CD4-positive, alpha-beta memory T cell (primary cell): ENCODE measurements at regions not wholly inside any gene's neighbourhood (a gene's known extent, or its start where the extent isn't known, plus 50 kb on each side); places are given as distances from the start of the nearest gene placed in this dataset.

Source experiments
- CTCF ChIA-PET: fragments of 350-600 bp; sonication (Branson Sonifier 250); formaldehyde crosslinking; loops from one replicate; lab custom pipeline; 2021; ENCODE audit warnings: inconsistent platforms; ENCODE audit not compliant: partially characterized antibody; lab: Charles Lee
- POLR2A ChIA-PET: fragments of 350-600 bp; sonication (Branson Sonifier 250); formaldehyde crosslinking; loops from one replicate; lab custom pipeline; 2021; ENCODE audit not compliant: partially characterized antibody; lab: Charles Lee
- DNase-seq, 5 donors: peaks; one replicate each; pipeline versions ENCODE4 v3.0.0 to v3.0.0-alpha.2; 2020 to 2022; ENCODE audit warnings: mixed read lengths in 1 of 5
- H3K27ac ChIP-seq: one replicate; pipeline ENCODE4 v1.7.0; 2013; ENCODE audit warnings: low read depth, low read length
- H3K27me3 ChIP-seq: 2 replicates; pipeline ENCODE4 v1.7.0; 2013; ENCODE audit warnings: mild to moderate bottlenecking, low read length, moderate library complexity; ENCODE audit not compliant: insufficient read depth
- H3K36me3 ChIP-seq: 2 replicates; pipeline ENCODE4 v1.7.0; 2013; ENCODE audit warnings: mild to moderate bottlenecking, low read length, moderate library complexity; ENCODE audit not compliant: insufficient read depth
- H3K4me1 ChIP-seq: 2 replicates; pipeline ENCODE4 v1.7.0; 2013; ENCODE audit warnings: mild to moderate bottlenecking, low read length, moderate library complexity; ENCODE audit not compliant: insufficient read depth
- H3K4me3 ChIP-seq, 2 donors: one replicate each; pipeline ENCODE4 v1.7.0; 2013; ENCODE audit warnings: low read length in 2 of 2, mild to moderate bottlenecking in 1 of 2
- H3K9me3 ChIP-seq, 2 donors: one replicate each; pipeline ENCODE4 v1.7.0; 2013; ENCODE audit warnings: low read length in 2 of 2, control low read depth in 1 of 2; ENCODE audit not compliant: control insufficient read depth in 1 of 2
- H3K27ac Mint-ChIP-seq, 7 donors: one replicate each; pipeline ENCODE4 v1.8.0; 2020 to 2021; ENCODE audit warnings: mixed read lengths in 7 of 7, mild to moderate bottlenecking in 6 of 7, inconsistent platforms in 3 of 7, moderate library complexity in 3 of 7
- H3K27me3 Mint-ChIP-seq, 2 donors: one replicate each; pipeline ENCODE4 v1.8.0; 2020 to 2021; ENCODE audit warnings: mixed read lengths in 2 of 2
- H3K36me3 Mint-ChIP-seq, 2 donors: one replicate each; pipeline ENCODE4 v1.8.0; 2020 to 2021; ENCODE audit warnings: mixed read lengths in 2 of 2, inconsistent platforms in 1 of 2, mild to moderate bottlenecking in 1 of 2
- H3K4me1 Mint-ChIP-seq, 4 donors: one replicate each; pipeline ENCODE4 v1.8.0; 2020 to 2021; ENCODE audit warnings: mixed read lengths in 4 of 4, mild to moderate bottlenecking in 1 of 4
- H3K4me3 Mint-ChIP-seq, 8 donors: one replicate each; pipeline ENCODE4 v1.8.0; 2020 to 2021; ENCODE audit warnings: mixed read lengths in 8 of 8, mild to moderate bottlenecking in 7 of 8, moderate library complexity in 6 of 8, inconsistent platforms in 3 of 8
- H3K9me3 Mint-ChIP-seq, 8 donors: one replicate each; pipeline ENCODE4 v1.8.0; 2020 to 2021; ENCODE audit warnings: mixed read lengths in 8 of 8, mild to moderate bottlenecking in 5 of 8, inconsistent platforms in 3 of 8, moderate library complexity in 1 of 8
- intact Hi-C: fragments of 100-400 bp; cut with micrococcal nuclease; formaldehyde crosslinking; loops from one replicate; pipeline ENCODE4 v1.15.1; 2023

DNA sequence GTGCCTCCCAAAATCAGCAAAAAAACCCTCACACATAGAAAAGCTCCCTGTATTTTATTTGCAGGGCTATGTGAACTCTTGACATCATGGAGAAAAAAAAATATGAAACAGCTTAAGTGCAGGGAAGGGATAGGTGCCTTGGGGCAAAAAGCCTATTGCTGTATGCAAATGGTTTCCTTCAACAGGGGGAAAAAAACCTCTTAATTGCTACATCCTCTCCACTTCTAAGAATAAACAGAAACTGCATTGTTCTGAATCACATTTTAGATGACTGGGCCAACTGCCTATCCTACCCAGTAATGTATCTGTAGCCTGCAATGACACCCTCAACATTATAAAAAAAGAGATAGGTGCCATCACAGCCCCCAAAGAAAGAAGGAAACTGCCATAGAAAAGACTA, 229.4 kb upstream of the GALNTL6 start:
- Mint-ChIP-seq H3K9me3 (peaks cover 0 to 7% (median 0%) of the 10 kb centered on the region in 8 donors), H3K36me3 (no peaks in the 10 kb centered on the region), H3K27me3 (no peaks in the 10 kb centered on the region), H3K27ac (no peak overlapping the region), H3K4me1 (no peaks in the 10 kb centered on the region), H3K4me3 (no peak overlapping the region)
- no peaks in the 10 kb centered on the region for H3K9me3 ChIP-seq
- no peak for DNase-seq
- no peaks in the 10 kb centered on the region for H3K36me3 ChIP-seq
- intact Hi-C loops = no loop called here
- H3K4me1 ChIP-seq = no peaks in the 10 kb centered on the region
- no peak overlapping the region for H3K4me3 ChIP-seq
- H3K27me3 ChIP-seq = no peaks in the 10 kb centered on the region
- H3K27ac ChIP-seq = no peak overlapping the region
- ChIA-PET POLR2A (no interaction called here), CTCF (no interaction called here)

DNA sequence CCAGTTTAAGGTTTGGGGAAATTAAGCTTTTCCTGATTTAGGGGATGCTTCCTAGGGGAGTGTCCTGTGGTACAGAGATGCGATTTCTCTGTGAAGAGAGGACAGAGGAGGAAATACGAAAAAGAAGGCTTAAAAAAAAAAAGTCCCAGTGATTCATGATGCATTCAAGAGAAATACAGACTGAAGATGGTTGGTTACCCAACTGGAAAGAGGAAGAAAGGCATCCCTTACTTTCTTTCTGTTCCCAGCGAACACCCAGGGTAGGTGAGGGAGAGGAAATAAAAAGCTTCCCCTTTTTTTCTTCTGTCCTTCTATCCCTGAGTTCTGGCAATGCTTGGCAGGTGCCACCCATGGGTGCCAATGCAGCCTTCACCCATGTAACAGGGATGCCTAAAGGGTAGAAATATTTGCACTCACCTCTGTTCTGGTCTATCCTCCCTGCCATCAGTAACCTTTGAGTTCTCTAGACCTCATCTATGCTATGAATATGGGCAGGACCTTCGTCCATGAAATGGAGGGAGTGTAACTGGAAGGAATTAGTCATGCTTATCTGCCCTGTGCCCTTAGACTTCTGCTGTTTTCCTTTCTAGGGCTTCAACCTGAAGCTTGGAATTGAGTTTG, 230.1 kb upstream of the GALNTL6 start:
- intact Hi-C loops = no loop called here
- H3K9me3 Mint-ChIP-seq = peaks cover 0 to 5% (median under 1%) of the 10 kb centered on the region in 8 donors
- no peaks in the 10 kb centered on the region for H3K4me1 Mint-ChIP-seq
- DNase-seq = no peak
- ChIA-PET CTCF (no interaction called here), POLR2A (no interaction called here)
- no peaks in the 10 kb centered on the region for H3K36me3 ChIP-seq
- H3K4me3 Mint-ChIP-seq = no peak overlapping the region
- H3K27me3 Mint-ChIP-seq = no peaks in the 10 kb centered on the region
- no peaks in the 10 kb centered on the region for H3K9me3 ChIP-seq
- H3K36me3 Mint-ChIP-seq = no peaks in the 10 kb centered on the region
- H3K27ac Mint-ChIP-seq = no peak overlapping the region
- H3K27me3 ChIP-seq = no peaks in the 10 kb centered on the region
- no peaks in the 10 kb centered on the region for H3K4me1 ChIP-seq
- no peak overlapping the region for H3K27ac ChIP-seq
- H3K4me3 ChIP-seq = no peak overlapping the region

DNA sequence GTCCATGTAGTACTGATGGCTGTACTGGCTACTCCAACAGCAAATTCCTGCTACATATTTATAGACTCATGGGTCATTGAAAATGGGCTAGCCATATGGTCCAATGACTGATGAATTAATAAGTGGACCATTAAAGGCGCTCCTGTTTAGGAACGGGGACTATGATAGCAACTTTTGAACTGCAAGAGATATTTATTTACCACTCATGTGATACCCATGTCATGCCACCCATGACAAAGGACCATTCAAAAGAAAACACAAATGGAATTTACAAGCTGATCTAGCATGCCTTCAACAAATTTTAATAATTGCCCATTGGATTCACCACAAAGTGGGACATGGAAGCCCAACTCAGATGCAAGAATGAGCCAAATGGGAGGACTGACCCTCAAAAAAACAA, 240.0 kb upstream of the GALNTL6 start:
- no peak overlapping the region for H3K4me3 ChIP-seq
- Mint-ChIP-seq H3K36me3 (no peaks in the 10 kb centered on the region), H3K4me3 (no peak overlapping the region), H3K27ac (no peak overlapping the region), H3K9me3 (peaks cover 0 to 13% (median 7%) of the 10 kb centered on the region in 8 donors), H3K4me1 (no peaks in the 10 kb centered on the region), H3K27me3 (no peaks in the 10 kb centered on the region)
- intact Hi-C loops = no loop called here
- CTCF ChIA-PET = no interaction called here
- no peak for DNase-seq
- POLR2A ChIA-PET = no interaction called here
- no peaks in the 10 kb centered on the region for H3K4me1 ChIP-seq
- no peaks in the 10 kb centered on the region for H3K27me3 ChIP-seq
- no peaks in the 10 kb centered on the region for H3K36me3 ChIP-seq
- no peak overlapping the region for H3K27ac ChIP-seq
- H3K9me3 ChIP-seq = peaks cover 0 to 3% of the 10 kb centered on the region in 2 donors

DNA sequence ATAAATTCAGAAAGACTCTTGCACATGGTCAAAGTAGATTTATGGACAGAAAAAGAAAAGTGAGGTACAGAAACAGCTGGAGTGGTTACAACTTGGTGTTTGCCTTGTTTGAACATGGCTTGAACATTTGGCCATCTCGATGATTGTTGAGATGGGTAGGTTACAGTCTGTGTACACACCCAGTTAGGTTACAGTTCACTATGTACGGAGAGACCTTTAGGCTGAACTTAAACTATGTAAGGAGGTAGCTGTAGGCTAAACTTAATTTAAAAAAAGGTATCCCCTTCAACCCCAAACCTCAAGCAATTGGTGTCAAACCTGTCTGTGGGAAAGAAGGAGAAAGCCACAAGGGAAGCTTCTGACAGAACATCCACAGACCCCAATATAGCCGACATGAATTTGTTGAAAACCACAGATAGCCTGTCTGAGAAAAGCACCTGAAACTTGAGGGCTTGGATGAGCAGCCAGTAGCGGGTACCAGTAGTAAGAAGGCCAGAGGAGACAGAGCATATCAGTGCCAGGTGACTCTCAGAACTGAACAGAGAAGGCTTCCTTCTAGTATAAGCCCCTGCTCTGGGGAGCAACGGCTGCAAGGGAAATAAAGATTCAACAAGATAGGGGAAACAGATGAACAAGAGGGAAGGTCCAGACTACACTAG, 247.9 kb upstream of the GALNTL6 start:
- intact Hi-C loops = no loop called here
- Mint-ChIP-seq H3K4me3 (no peak overlapping the region), H3K4me1 (no peaks in the 10 kb centered on the region), H3K36me3 (no peaks in the 10 kb centered on the region), H3K27ac (no peak overlapping the region), H3K9me3 (peaks cover 0 to 3% (median 1%) of the 10 kb centered on the region in 8 donors), H3K27me3 (no peaks in the 10 kb centered on the region)
- Histone ChIP-seq H3K9me3 (no peaks in the 10 kb centered on the region), H3K36me3 (no peaks in the 10 kb centered on the region), H3K27ac (no peak overlapping the region), H3K27me3 (no peaks in the 10 kb centered on the region), H3K4me3 (no peak overlapping the region), H3K4me1 (no peaks in the 10 kb centered on the region)
- no peak for DNase-seq
- ChIA-PET CTCF (no interaction called here), POLR2A (no interaction called here)

DNA sequence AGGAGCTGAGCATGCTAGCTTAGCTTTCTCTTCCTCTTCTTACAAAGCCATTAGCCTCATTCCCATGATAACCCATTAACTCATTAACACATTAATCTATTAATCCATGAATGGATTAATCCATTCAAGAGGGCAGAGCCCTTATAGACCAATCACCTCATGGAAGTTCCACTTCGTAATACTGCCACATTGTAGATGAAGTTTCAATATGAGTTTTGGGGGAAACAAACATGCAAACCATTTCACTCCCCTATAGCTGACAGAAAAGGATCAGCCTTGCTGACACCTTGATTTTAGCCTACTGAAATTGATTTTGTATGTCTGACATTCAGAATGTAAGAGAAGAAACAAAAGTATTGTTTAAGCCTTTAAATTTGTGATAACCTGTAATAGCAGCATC, 251.8 kb upstream of the GALNTL6 start:
- Histone ChIP-seq H3K4me1 (no peaks in the 10 kb centered on the region), H3K36me3 (no peaks in the 10 kb centered on the region), H3K4me3 (no peak overlapping the region), H3K27me3 (no peaks in the 10 kb centered on the region), H3K27ac (no peak overlapping the region), H3K9me3 (no peaks in the 10 kb centered on the region)
- no peak for DNase-seq
- H3K27me3 Mint-ChIP-seq = no peaks in the 10 kb centered on the region
- CTCF ChIA-PET = no interaction called here
- POLR2A ChIA-PET = no interaction called here
- H3K27ac Mint-ChIP-seq = no peak overlapping the region
- no peaks in the 10 kb centered on the region for H3K4me1 Mint-ChIP-seq
- H3K4me3 Mint-ChIP-seq = no peak overlapping the region
- peaks cover 0 to 5% (median 0%) of the 10 kb centered on the region in 8 donors for H3K9me3 Mint-ChIP-seq
- H3K36me3 Mint-ChIP-seq = no peaks in the 10 kb centered on the region
- intact Hi-C loops = no loop called here

- H3K27me3 ChIP-seq = no peaks in the 10 kb centered on the region
- H3K4me1 Mint-ChIP-seq = no peaks in the 10 kb centered on the region
- H3K27me3 Mint-ChIP-seq = no peaks in the 10 kb centered on the region
- peaks cover 0 to 8% (median 5%) of the 10 kb centered on the region in 8 donors for H3K9me3 Mint-ChIP-seq
- ChIA-PET POLR2A (no interaction called here), CTCF (no interaction called here)
- no peaks in the 10 kb centered on the region for H3K36me3 Mint-ChIP-seq
- no peak overlapping the region for H3K4me3 Mint-ChIP-seq
- DNase-seq = no peak
- no peak overlapping the region for H3K27ac Mint-ChIP-seq
- no peak overlapping the region for H3K27ac ChIP-seq
- H3K4me3 ChIP-seq = no peak overlapping the region
- H3K4me1 ChIP-seq = no peaks in the 10 kb centered on the region
- no peaks in the 10 kb centered on the region for H3K9me3 ChIP-seq
- H3K36me3 ChIP-seq = no peaks in the 10 kb centered on the region
- intact Hi-C loops = no loop called here
Measured at GRCh38 chr4:171553961-171554360, 259.2 kb upstream of the GALNTL6 start.

DNA sequence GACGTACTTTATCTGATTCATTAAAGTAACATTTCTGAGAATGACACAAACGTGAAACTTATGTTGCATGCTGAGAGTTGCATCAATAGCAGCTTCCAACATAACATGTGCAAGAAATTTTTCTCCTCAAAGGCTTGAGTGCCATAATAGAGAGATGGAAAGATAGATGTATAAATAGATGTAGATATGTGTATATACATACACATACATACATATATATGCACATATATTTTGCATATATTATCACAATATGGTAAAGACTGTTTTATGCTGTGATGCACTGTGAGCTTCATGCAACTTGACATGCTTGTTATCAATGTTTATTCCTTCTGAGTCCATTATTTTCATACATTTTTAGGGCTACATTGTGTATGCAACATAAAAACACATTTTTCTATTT, 270.6 kb upstream of the GALNTL6 start:
- ChIA-PET POLR2A (no interaction called here), CTCF (no interaction called here)
- no peaks in the 10 kb centered on the region for H3K36me3 ChIP-seq
- intact Hi-C loops = no loop called here
- Mint-ChIP-seq H3K27ac (no peak overlapping the region), H3K4me3 (no peak overlapping the region), H3K36me3 (no peaks in the 10 kb centered on the region), H3K27me3 (no peaks in the 10 kb centered on the region), H3K4me1 (no peaks in the 10 kb centered on the region), H3K9me3 (peaks cover 0 to 12% (median 5%) of the 10 kb centered on the region in 8 donors)
- H3K27me3 ChIP-seq = no peaks in the 10 kb centered on the region
- no peaks in the 10 kb centered on the region for H3K4me1 ChIP-seq
- H3K9me3 ChIP-seq = no peaks in the 10 kb centered on the region
- DNase-seq = no peak
- H3K27ac ChIP-seq = no peak overlapping the region
- H3K4me3 ChIP-seq = no peak overlapping the region
